ENCODE measurements at regions not wholly inside any gene's neighbourhood (a gene's known extent, or its start where the extent isn't known, plus 50 kb on each side); places are given as distances from the start of the nearest gene placed in this dataset.

DNA sequence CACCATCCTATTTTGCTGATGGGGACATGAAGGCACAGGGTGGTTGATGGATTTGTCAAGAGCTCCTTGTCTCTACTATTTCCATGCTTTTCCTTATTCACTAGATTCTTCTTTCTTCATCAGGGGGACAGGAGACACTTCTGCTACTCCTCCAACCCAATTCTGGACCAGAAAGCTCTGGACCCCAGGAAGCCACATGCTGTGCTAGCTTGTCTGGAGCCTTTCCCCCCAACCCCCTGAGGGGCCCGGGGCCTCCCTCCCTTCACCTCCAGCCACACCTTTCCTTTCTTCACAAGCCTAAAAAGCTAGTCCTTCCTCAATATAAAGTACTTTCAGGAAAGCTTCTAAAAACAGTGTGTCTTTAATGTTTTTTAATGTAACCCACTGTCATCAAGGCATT is 75.1 kb upstream of the CAPRIN2 start:
- H3K79me2 ChIP-seq (ENCODE audit: control insufficient read depth, insufficient read depth, low read length): no peaks in the 10 kb centered on the region
- H3K27me3 ChIP-seq (replicated peaks in 1 of 4; ENCODE audit: control extremely low read depth in 1 of 4, control insufficient read depth in 3 of 4, insufficient read depth in 4 of 4, low read length in 3 of 4): peaks cover 0 to 14% (median 4%) of the 10 kb centered on the region in 4 experiments
- Mint-ChIP-seq H3K27ac (no peak overlapping the region), H3K9me3 (ENCODE audit: insufficient read depth) (no peaks in the 10 kb centered on the region), H3K4me3 (no peak overlapping the region), H3K27me3 (peaks cover 52% of the 10 kb centered on the region), H3K4me1 (no peaks in the 10 kb centered on the region)
- no peak overlapping the region for H3K27ac ChIP-seq (ENCODE audit: low read length in 2 of 2)
- CTCF ChIA-PET: no interaction called here
- intact Hi-C loops (cut with micrococcal nuclease): no loop called here
- TF ChIP-seq EZH2 (IDR thresholded peaks at IDR 0.05; ENCODE audit: borderline replicate concordance, insufficient read depth, low read depth, low read length, poor library complexity, severe bottlenecking): no peak
- TF ChIP-seq, protein P1, sequence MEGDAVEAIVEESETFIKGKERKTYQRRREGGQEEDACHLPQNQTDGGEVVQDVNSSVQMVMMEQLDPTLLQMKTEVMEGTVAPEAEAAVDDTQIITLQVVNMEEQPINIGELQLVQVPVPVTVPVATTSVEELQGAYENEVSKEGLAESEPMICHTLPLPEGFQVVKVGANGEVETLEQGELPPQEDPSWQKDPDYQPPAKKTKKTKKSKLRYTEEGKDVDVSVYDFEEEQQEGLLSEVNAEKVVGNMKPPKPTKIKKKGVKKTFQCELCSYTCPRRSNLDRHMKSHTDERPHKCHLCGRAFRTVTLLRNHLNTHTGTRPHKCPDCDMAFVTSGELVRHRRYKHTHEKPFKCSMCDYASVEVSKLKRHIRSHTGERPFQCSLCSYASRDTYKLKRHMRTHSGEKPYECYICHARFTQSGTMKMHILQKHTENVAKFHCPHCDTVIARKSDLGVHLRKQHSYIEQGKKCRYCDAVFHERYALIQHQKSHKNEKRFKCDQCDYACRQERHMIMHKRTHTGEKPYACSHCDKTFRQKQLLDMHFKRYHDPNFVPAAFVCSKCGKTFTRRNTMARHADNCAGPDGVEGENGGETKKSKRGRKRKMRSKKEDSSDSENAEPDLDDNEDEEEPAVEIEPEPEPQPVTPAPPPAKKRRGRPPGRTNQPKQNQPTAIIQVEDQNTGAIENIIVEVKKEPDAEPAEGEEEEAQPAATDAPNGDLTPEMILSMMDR (IDR thresholded peaks at IDR 0.05): no peak
- H3K9me3 ChIP-seq (ENCODE audit: control extremely low read depth in 1 of 3, control insufficient read depth in 2 of 3, insufficient read depth in 1 of 3, low read length in 2 of 3): peaks cover 0 to 2% (median 0%) of the 10 kb centered on the region in 3 donors
- H2AFZ ChIP-seq (ENCODE audit: insufficient read depth, low read depth, low read length, poor library complexity, severe bottlenecking): no peak overlapping the region
- ATAC-seq (ENCODE audit: low read depth) (no peak), DNase-seq (no peak)
- no peak overlapping the region for H3K4me3 ChIP-seq (ENCODE audit: control extremely low read depth in 1 of 5, extremely low read depth in 1 of 5, insufficient read depth in 1 of 5, low read depth in 2 of 5, low read length in 4 of 5)
- no peak overlapping the region for H3K9ac ChIP-seq (ENCODE audit: low read length)
- POLR2A ChIA-PET: no interaction called here
- H3K4me2 ChIP-seq (replicated peaks; ENCODE audit: low read depth, low read length, poor library complexity, severe bottlenecking): no peak overlapping the region
- no peaks in the 10 kb centered on the region for H4K20me1 ChIP-seq (ENCODE audit: control insufficient read depth, insufficient read depth, low read length, poor library complexity, severe bottlenecking)
- WGBS (ENCODE audit: insufficient coverage): 80% methylated on average over 1 of the region's 1 CpG
- H3K36me3 ChIP-seq (replicated peaks in 1 of 2; ENCODE audit: control extremely low read depth in 1 of 2, control insufficient read depth in 1 of 2, extremely low read depth in 1 of 2, insufficient read depth in 2 of 2, low read length in 1 of 2): no peaks in the 10 kb centered on the region
- no peaks in the 10 kb centered on the region for H3K4me1 ChIP-seq (ENCODE audit: control insufficient read depth in 2 of 2, insufficient read depth in 2 of 2, low read length in 2 of 2)

DNA sequence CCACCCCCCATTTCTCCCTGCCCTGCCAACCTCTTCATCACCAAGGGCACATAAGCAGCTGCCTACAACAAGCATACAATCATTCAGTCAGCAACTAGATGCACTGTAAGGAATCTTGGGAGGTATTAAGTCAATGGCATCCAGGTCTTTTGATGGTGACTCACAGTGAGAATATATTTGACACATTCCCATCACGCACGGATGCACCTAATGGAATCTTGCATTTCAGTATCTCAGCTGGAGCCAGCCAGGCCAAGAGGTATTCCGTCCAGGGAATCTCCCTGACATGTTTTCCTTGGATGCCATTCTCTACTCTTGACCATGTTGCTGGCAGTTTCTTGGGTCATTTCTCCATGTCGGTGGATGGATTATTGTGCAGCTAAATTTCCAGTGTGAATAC is 73.9 kb upstream of the CAPRIN2 start:
- Mint-ChIP-seq H3K27me3 (peaks cover 56% of the 10 kb centered on the region), H3K4me3 (no peak overlapping the region), H3K9me3 (ENCODE audit: insufficient read depth) (no peaks in the 10 kb centered on the region), H3K4me1 (no peaks in the 10 kb centered on the region), H3K27ac (no peak overlapping the region)
- Histone ChIP-seq H3K4me1 (ENCODE audit: control insufficient read depth in 2 of 2, insufficient read depth in 2 of 2, low read length in 2 of 2) (no peaks in the 10 kb centered on the region), H3K4me3 (ENCODE audit: control extremely low read depth in 1 of 5, extremely low read depth in 1 of 5, insufficient read depth in 1 of 5, low read depth in 2 of 5, low read length in 4 of 5) (no peak overlapping the region), H3K36me3 (replicated peaks in 1 of 2; ENCODE audit: control extremely low read depth in 1 of 2, control insufficient read depth in 1 of 2, extremely low read depth in 1 of 2, insufficient read depth in 2 of 2, low read length in 1 of 2) (no peaks in the 10 kb centered on the region), H2AFZ (ENCODE audit: insufficient read depth, low read depth, low read length, poor library complexity, severe bottlenecking) (no peak overlapping the region), H4K20me1 (ENCODE audit: control insufficient read depth, insufficient read depth, low read length, poor library complexity, severe bottlenecking) (no peaks in the 10 kb centered on the region), H3K9me3 (ENCODE audit: control extremely low read depth in 1 of 3, control insufficient read depth in 2 of 3, insufficient read depth in 1 of 3, low read length in 2 of 3) (no peaks in the 10 kb centered on the region), H3K27ac (ENCODE audit: low read length in 2 of 2) (no peak overlapping the region), H3K4me2 (replicated peaks; ENCODE audit: low read depth, low read length, poor library complexity, severe bottlenecking) (no peak overlapping the region), H3K79me2 (ENCODE audit: control insufficient read depth, insufficient read depth, low read length) (no peaks in the 10 kb centered on the region), H3K9ac (ENCODE audit: low read length) (no peak overlapping the region), H3K27me3 (replicated peaks in 1 of 4; ENCODE audit: control extremely low read depth in 1 of 4, control insufficient read depth in 3 of 4, insufficient read depth in 4 of 4, low read length in 3 of 4) (peaks cover 0 to 17% (median 7%) of the 10 kb centered on the region in 4 experiments)
- TF ChIP-seq EZH2 (IDR thresholded peaks at IDR 0.05; ENCODE audit: borderline replicate concordance, insufficient read depth, low read depth, low read length, poor library complexity, severe bottlenecking): no peak
- ATAC-seq (ENCODE audit: low read depth): no peak
- CTCF ChIA-PET: no interaction called here
- DNase-seq: no peak
- WGBS (ENCODE audit: insufficient coverage): 96% methylated on average over 3 of the region's 4 CpGs
- intact Hi-C loops (cut with micrococcal nuclease): no loop called here
- POLR2A ChIA-PET: no interaction called here

Measured in B cell (primary cell).